Memory B cell (primary cell): ENCODE measurements at regions not wholly inside any gene's neighbourhood (a gene's known extent, or its start where the extent isn't known, plus 50 kb on each side); places are given as distances from the start of the nearest gene placed in this dataset.

ENCODE experiments used
- ATAC-seq: fragments of 150-1000 bp; cut with Tn5 transposase; 2 replicates; pipeline ENCODE4 v1.10.0; 2021; ENCODE audit warnings: low read depth, mild to moderate bottlenecking, moderate library complexity
- DNase-seq, 2 donors: peaks; one replicate each; pipeline ENCODE4 v3.0.0; 2022; ENCODE audit warnings: low spot score in 2 of 2
- H3K27ac Mint-ChIP-seq: one replicate; pipeline ENCODE4 v1.8.0; 2022; ENCODE audit warnings: mild to moderate bottlenecking, moderate library complexity, mixed read lengths
- H3K27me3 Mint-ChIP-seq: one replicate; pipeline ENCODE4 v1.8.0; 2022; ENCODE audit warnings: mixed read lengths
- H3K36me3 Mint-ChIP-seq: one replicate; pipeline ENCODE4 v1.8.0; 2022; ENCODE audit warnings: mild to moderate bottlenecking, mixed read lengths
- H3K4me1 Mint-ChIP-seq: one replicate; pipeline ENCODE4 v1.8.0; 2022; ENCODE audit warnings: mixed read lengths
- H3K4me3 Mint-ChIP-seq: one replicate; pipeline ENCODE4 v1.8.0; 2022; ENCODE audit warnings: mild to moderate bottlenecking, moderate library complexity, mixed read lengths
- H3K9me3 Mint-ChIP-seq: one replicate; pipeline ENCODE4 v1.8.0; 2022; ENCODE audit warnings: mixed read lengths

- H3K27me3 Mint-ChIP-seq: no peaks in the 10 kb centered on the region
- H3K27ac Mint-ChIP-seq: no peak overlapping the region
- ATAC-seq (no peak), DNase-seq (no peak)
- H3K9me3 Mint-ChIP-seq: no peaks in the 10 kb centered on the region
- no peaks in the 10 kb centered on the region for H3K36me3 Mint-ChIP-seq
- no peak overlapping the region for H3K4me3 Mint-ChIP-seq
- H3K4me1 Mint-ChIP-seq: no peaks in the 10 kb centered on the region
These were observed 765.9 kb upstream of the GRM7 start for GRCh38 chr3:6095006-6095405.

- no peak overlapping the region for H3K4me3 Mint-ChIP-seq
- no peaks in the 10 kb centered on the region for H3K27me3 Mint-ChIP-seq
- H3K27ac Mint-ChIP-seq: no peak overlapping the region
- no peaks in the 10 kb centered on the region for H3K9me3 Mint-ChIP-seq
- no peaks in the 10 kb centered on the region for H3K4me1 Mint-ChIP-seq
- DNase-seq (no peak), ATAC-seq (no peak)
- H3K36me3 Mint-ChIP-seq: no peaks in the 10 kb centered on the region
These were observed 763.9 kb upstream of the GRM7 start for GRCh38 chr3:6097021-6097420.

GRCh38 chr3:6097556-6097955 is 763.4 kb upstream of the GRM7 start:
- DNase-seq: no peak
- no peak for ATAC-seq
- Mint-ChIP-seq H3K4me3 (no peak overlapping the region), H3K36me3 (no peaks in the 10 kb centered on the region), H3K27me3 (no peaks in the 10 kb centered on the region), H3K4me1 (no peaks in the 10 kb centered on the region), H3K27ac (no peak overlapping the region), H3K9me3 (no peaks in the 10 kb centered on the region)

GRCh38 chr3:6098516-6099157 is 762.3 kb upstream of the GRM7 start:
- DNase-seq: no peak
- no peaks in the 10 kb centered on the region for H3K9me3 Mint-ChIP-seq
- no peak for ATAC-seq
- no peaks in the 10 kb centered on the region for H3K4me1 Mint-ChIP-seq
- H3K36me3 Mint-ChIP-seq: no peaks in the 10 kb centered on the region
- no peak overlapping the region for H3K4me3 Mint-ChIP-seq
- H3K27ac Mint-ChIP-seq: no peak overlapping the region
- H3K27me3 Mint-ChIP-seq: no peaks in the 10 kb centered on the region

GRCh38 chr3:6099458-6100075 is 761.3 kb upstream of the GRM7 start:
- Mint-ChIP-seq H3K27me3 (no peaks in the 10 kb centered on the region), H3K4me1 (no peaks in the 10 kb centered on the region), H3K9me3 (no peaks in the 10 kb centered on the region), H3K4me3 (no peak overlapping the region), H3K27ac (no peak overlapping the region), H3K36me3 (no peaks in the 10 kb centered on the region)
- no peak for DNase-seq
- no peak for ATAC-seq

GRCh38 chr3:6105187-6105586 is 755.7 kb upstream of the GRM7 start:
- DNase-seq (no peak), ATAC-seq (no peak)
- peaks cover 2% of the 10 kb centered on the region for H3K27me3 Mint-ChIP-seq
- H3K4me3 Mint-ChIP-seq: no peak overlapping the region
- H3K4me1 Mint-ChIP-seq: peaks cover 2% of the 10 kb centered on the region
- peaks cover 3% of the 10 kb centered on the region for H3K9me3 Mint-ChIP-seq
- H3K36me3 Mint-ChIP-seq: no peaks in the 10 kb centered on the region
- H3K27ac Mint-ChIP-seq: no peak overlapping the region

GRCh38 chr3:6108957-6109356 is 752.0 kb upstream of the GRM7 start:
- peaks cover 2% of the 10 kb centered on the region for H3K27me3 Mint-ChIP-seq
- DNase-seq (no peak), ATAC-seq (no peak)
- H3K4me1 Mint-ChIP-seq: peaks cover 2% of the 10 kb centered on the region
- no peak overlapping the region for H3K4me3 Mint-ChIP-seq
- no peak overlapping the region for H3K27ac Mint-ChIP-seq
- H3K9me3 Mint-ChIP-seq: peaks cover 3% of the 10 kb centered on the region
- no peaks in the 10 kb centered on the region for H3K36me3 Mint-ChIP-seq

- Mint-ChIP-seq H3K9me3 (no peaks in the 10 kb centered on the region), H3K27ac (no peak overlapping the region), H3K4me3 (no peak overlapping the region), H3K4me1 (no peaks in the 10 kb centered on the region), H3K36me3 (no peaks in the 10 kb centered on the region), H3K27me3 (peaks cover 2% of the 10 kb centered on the region)
- DNase-seq (no peak), ATAC-seq (no peak)
These were observed 750.5 kb upstream of the GRM7 start for GRCh38 chr3:6110451-6110850.

- DNase-seq (no peak), ATAC-seq (no peak)
- Mint-ChIP-seq H3K9me3 (no peaks in the 10 kb centered on the region), H3K27ac (no peak overlapping the region), H3K27me3 (peaks cover 2% of the 10 kb centered on the region), H3K4me3 (no peak overlapping the region), H3K4me1 (no peaks in the 10 kb centered on the region), H3K36me3 (no peaks in the 10 kb centered on the region)
These were observed 748.4 kb upstream of the GRM7 start for GRCh38 chr3:6112546-6112945.

- H3K4me1 Mint-ChIP-seq: no peaks in the 10 kb centered on the region
- no peak overlapping the region for H3K4me3 Mint-ChIP-seq
- H3K9me3 Mint-ChIP-seq: no peaks in the 10 kb centered on the region
- DNase-seq (no peak), ATAC-seq (no peak)
- no peak overlapping the region for H3K27ac Mint-ChIP-seq
- no peaks in the 10 kb centered on the region for H3K36me3 Mint-ChIP-seq
- H3K27me3 Mint-ChIP-seq: peaks cover 2% of the 10 kb centered on the region
These were observed 747.6 kb upstream of the GRM7 start for GRCh38 chr3:6113338-6113737.

GRCh38 chr3:6119367-6119766 is 741.5 kb upstream of the GRM7 start:
- Mint-ChIP-seq H3K4me3 (no peak overlapping the region), H3K9me3 (no peaks in the 10 kb centered on the region)

GRCh38 chr3:6120786-6121185 is 740.1 kb upstream of the GRM7 start:
- H3K9me3 Mint-ChIP-seq: no peaks in the 10 kb centered on the region

More at GRCh38 chr3:6119367-6119766, 741.5 kb upstream of the GRM7 start:
- Mint-ChIP-seq H3K27ac (no peak overlapping the region), H3K36me3 (no peaks in the 10 kb centered on the region), H3K27me3 (no peaks in the 10 kb centered on the region), H3K4me1 (no peaks in the 10 kb centered on the region)
- DNase-seq (no peak), ATAC-seq (no peak)

GRCh38 chr3:6124875-6125274 is 736.0 kb upstream of the GRM7 start:
- no peaks in the 10 kb centered on the region for H3K4me1 Mint-ChIP-seq
- no peak overlapping the region for H3K27ac Mint-ChIP-seq
- H3K36me3 Mint-ChIP-seq: no peaks in the 10 kb centered on the region
- no peaks in the 10 kb centered on the region for H3K27me3 Mint-ChIP-seq
- no peaks in the 10 kb centered on the region for H3K9me3 Mint-ChIP-seq
- ATAC-seq (no peak), DNase-seq (no peak)
- no peak overlapping the region for H3K4me3 Mint-ChIP-seq

More at GRCh38 chr3:6120786-6121185, 740.1 kb upstream of the GRM7 start:
- H3K4me3 Mint-ChIP-seq: no peak overlapping the region
- H3K36me3 Mint-ChIP-seq: no peaks in the 10 kb centered on the region
- H3K4me1 Mint-ChIP-seq: no peaks in the 10 kb centered on the region
- no peaks in the 10 kb centered on the region for H3K27me3 Mint-ChIP-seq
- ATAC-seq (no peak), DNase-seq (no peak)
- H3K27ac Mint-ChIP-seq: no peak overlapping the region

- H3K9me3 Mint-ChIP-seq: no peaks in the 10 kb centered on the region
- H3K27me3 Mint-ChIP-seq: no peaks in the 10 kb centered on the region
- H3K36me3 Mint-ChIP-seq: no peaks in the 10 kb centered on the region
- ATAC-seq (no peak), DNase-seq (no peak)
- H3K27ac Mint-ChIP-seq: no peak overlapping the region
- no peaks in the 10 kb centered on the region for H3K4me1 Mint-ChIP-seq
- H3K4me3 Mint-ChIP-seq: no peak overlapping the region
These were observed 735.4 kb upstream of the GRM7 start for GRCh38 chr3:6125520-6125919.
